NCI-H345 treated with DMSO at 0.1 percent for 48 hours (cell line): ENCODE measurements at regions not wholly inside any gene's neighbourhood (a gene's known extent, or its start where the extent isn't known, plus 50 kb on each side); places are given as distances from the start of the nearest gene placed in this dataset.
"Not testable (repeated sequence)": the region's sequence is repeated elsewhere in the genome, so short reads cannot be mapped to it uniquely, and the experiment has no call there.

Experiments
- DNase-seq: peaks from one replicate; lab custom pipeline; 2025; ENCODE audit not compliant: unreplicated experiment; lab: John Stamatoyannopoulos, UW

- DNase-seq: no peak
Measured at GRCh38 chr4:127229855-127230608, 402.7 kb upstream of the INTU start.

GRCh38 chr4:127236889-127237288 lies 395.9 kb upstream of the INTU start:
- DNase-seq: no peak

GRCh38 chr4:127237581-127237980 lies 395.2 kb upstream of the INTU start:
- DNase-seq: no peak

GRCh38 chr4:127238956-127239475 lies 393.7 kb upstream of the INTU start:
- DNase-seq: no peak

GRCh38 chr4:127239902-127240763 lies 392.6 kb upstream of the INTU start:
- DNase-seq: no peak

GRCh38 chr4:127240764-127241105 lies 392.0 kb upstream of the INTU start:
- DNase-seq: no peak

GRCh38 chr4:127244515-127244914 lies 388.2 kb upstream of the INTU start:
- no peak for DNase-seq

GRCh38 chr4:127246963-127247952 lies 385.5 kb upstream of the INTU start:
- DNase-seq: no peak

GRCh38 chr4:127249066-127249766 lies 383.5 kb upstream of the INTU start:
- DNase-seq: no peak

- no peak for DNase-seq
Measured at GRCh38 chr4:127249767-127250108, 383.0 kb upstream of the INTU start.

GRCh38 chr4:127250577-127250976 lies 382.2 kb upstream of the INTU start:
- no peak for DNase-seq

GRCh38 chr4:127251423-127251822 lies 381.3 kb upstream of the INTU start:
- DNase-seq: no peak

GRCh38 chr4:127256500-127256899 lies 376.3 kb upstream of the INTU start:
- DNase-seq: no peak

GRCh38 chr4:127261476-127261875 lies 371.3 kb upstream of the INTU start:
- DNase-seq: no peak

- DNase-seq: no peak
Measured at GRCh38 chr4:127268367-127268766, 364.4 kb upstream of the INTU start.

GRCh38 chr4:127277023-127277422 lies 355.7 kb upstream of the INTU start:
- not testable (repeated sequence) for DNase-seq

- no peak for DNase-seq
Measured at GRCh38 chr4:127284236-127284635, 348.5 kb upstream of the INTU start.

- DNase-seq: no peak
Measured at GRCh38 chr4:127291316-127291715, 341.4 kb upstream of the INTU start.

- DNase-seq: no peak
Measured at GRCh38 chr4:127293496-127293895, 339.3 kb upstream of the INTU start.

GRCh38 chr4:127304356-127304755 lies 328.4 kb upstream of the INTU start:
- no peak for DNase-seq
